ENCODE measurements at regions not wholly inside any gene's neighbourhood (a gene's known extent, or its start where the extent isn't known, plus 50 kb on each side); places are given as distances from the start of the nearest gene placed in this dataset.

DNA sequence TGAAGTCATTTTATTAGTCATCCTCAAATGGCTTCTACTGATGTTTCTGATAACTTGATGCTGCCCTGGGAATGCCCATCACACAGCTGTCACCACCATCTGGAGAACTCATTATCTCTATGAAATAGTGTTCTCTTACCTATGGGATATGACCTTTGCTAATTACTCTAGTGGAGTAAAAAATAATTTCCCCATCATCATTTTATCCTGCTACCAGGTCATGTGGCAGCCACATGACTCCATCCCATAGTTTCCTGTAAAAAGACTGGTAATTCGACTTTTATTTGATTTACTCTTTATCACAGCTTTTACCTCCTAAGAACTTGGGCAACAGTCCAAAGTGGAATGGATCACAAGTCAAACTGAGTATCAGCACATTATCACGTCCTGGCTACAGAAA is 76.1 kb upstream of the USP25 start:
- in situ Hi-C loops (cut with MboI): no loop called here
- intact Hi-C loops (cut with micrococcal nuclease): no loop called here

More for the DNA sequence above, 76.1 kb upstream of the USP25 start:
- Histone ChIP-seq H3K9ac (ENCODE audit: insufficient read depth in 1 of 2, low read depth in 2 of 2, low read length in 2 of 2) (no peak overlapping the region), H3K27ac (ENCODE audit: extremely low read depth, low read depth, low read length) (no peak overlapping the region), H3K79me2 (ENCODE audit: control insufficient read depth, insufficient read depth, low read length) (no peaks in the 10 kb centered on the region), H2AFZ (ENCODE audit: low read depth, low read length) (no peak overlapping the region), H3K4me1 (replicated peaks in 1 of 2; ENCODE audit: control insufficient read depth in 2 of 2, insufficient read depth in 2 of 2, low read length in 2 of 2) (no peaks in the 10 kb centered on the region), H3K27me3 (ENCODE audit: control insufficient read depth in 2 of 2, insufficient read depth in 2 of 2, low read length in 2 of 2) (peaks cover 4 to 6% of the 10 kb centered on the region in 2 experiments; a peak in 3 of 5 replicates), H3K4me3 (no peak overlapping the region), H3K9me1 (ENCODE audit: control insufficient read depth, insufficient read depth, low read length) (no peaks in the 10 kb centered on the region), H3K4me2 (ENCODE audit: insufficient read depth, low read length) (no peak overlapping the region), H3K9me3 (replicated peaks; ENCODE audit: control insufficient read depth, insufficient read depth, low read depth, low read length) (no peaks in the 10 kb centered on the region), H4K20me1 (replicated peaks; ENCODE audit: control insufficient read depth, insufficient read depth, low read length) (no peaks in the 10 kb centered on the region), H3K36me3 (ENCODE audit: control insufficient read depth, insufficient read depth, low read length) (no peaks in the 10 kb centered on the region)
- ChIA-PET POLR2A (no interaction called here), CTCF (ENCODE audit: low intra/inter-chr PET ratio) (no interaction called here)
- DNase-seq (ENCODE audit: extremely low read depth in 1 of 4, low spot score in 3 of 4) (no peak), ATAC-seq (no peak), FAIRE-seq (no peak)
- WGBS (ENCODE audit: insufficient coverage, low coverage, missing lambda C conversion rate): 0% methylated on average over 2 of the region's 2 CpGs
- TF ChIP-seq, protein P1, sequence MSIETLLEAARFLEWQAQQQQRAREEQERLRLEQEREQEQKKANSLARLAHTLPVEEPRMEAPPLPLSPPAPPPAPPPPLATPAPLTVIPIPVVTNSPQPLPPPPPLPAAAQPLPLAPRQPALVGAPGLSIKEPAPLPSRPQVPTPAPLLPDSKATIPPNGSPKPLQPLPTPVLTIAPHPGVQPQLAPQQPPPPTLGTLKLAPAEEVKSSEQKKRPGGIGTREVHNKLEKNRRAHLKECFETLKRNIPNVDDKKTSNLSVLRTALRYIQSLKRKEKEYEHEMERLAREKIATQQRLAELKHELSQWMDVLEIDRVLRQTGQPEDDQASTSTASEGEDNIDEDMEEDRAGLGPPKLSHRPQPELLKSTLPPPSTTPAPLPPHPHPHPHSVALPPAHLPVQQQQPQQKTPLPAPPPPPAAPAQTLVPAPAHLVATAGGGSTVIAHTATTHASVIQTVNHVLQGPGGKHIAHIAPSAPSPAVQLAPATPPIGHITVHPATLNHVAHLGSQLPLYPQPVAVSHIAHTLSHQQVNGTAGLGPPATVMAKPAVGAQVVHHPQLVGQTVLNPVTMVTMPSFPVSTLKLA (conservative IDR thresholded peaks at IDR 0.05): no peak
- TF ChIP-seq, protein P2, sequence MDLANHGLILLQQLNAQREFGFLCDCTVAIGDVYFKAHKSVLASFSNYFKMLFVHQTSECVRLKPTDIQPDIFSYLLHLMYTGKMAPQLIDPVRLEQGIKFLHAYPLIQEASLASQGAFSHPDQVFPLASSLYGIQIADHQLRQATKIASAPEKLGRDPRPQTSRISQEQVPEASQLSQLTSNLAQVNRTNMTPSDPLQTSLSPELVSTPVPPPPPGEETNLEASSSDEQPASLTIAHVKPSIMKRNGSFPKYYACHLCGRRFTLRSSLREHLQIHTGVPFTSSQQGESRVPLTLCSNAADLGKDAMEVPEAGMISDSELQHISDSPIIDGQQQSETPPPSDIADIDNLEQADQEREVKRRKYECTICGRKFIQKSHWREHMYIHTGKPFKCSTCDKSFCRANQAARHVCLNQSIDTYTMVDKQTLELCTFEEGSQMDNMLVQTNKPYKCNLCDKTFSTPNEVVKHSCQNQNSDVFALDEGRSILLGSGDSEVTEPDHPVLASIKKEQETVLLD (IDR thresholded peaks at IDR 0.05): no peak
- TF ChIP-seq SUPT5H (IDR thresholded peaks at IDR 0.05) (no peak), SRSF1 (IDR thresholded peaks at IDR 0.05; ENCODE audit: low read depth, low read length) (no peak)
- BruUV-seq (replicated peaks): no TSS peak
